K562 (cell line): ENCODE measurements at regions not wholly inside any gene's neighbourhood (a gene's known extent, or its start where the extent isn't known, plus 50 kb on each side); places are given as distances from the start of the nearest gene placed in this dataset.

Experiments
- ATAC-seq: fragments of 200-7000 bp; cut with Tn5 transposase; 3 replicates; pipeline ENCODE4 v1.9.1; 2020; ENCODE audit warnings: moderate library complexity
- BruUV-seq: library from RNA; stranded (reverse); fragments of 400-500 nt; replicated peaks from 2 replicates; lab custom pipeline; 2021; lab: Mats Ljungman, UMichigan
- CTCF ChIA-PET: fragments of 300-600 bp; formaldehyde crosslinking; extraction: SDS; loops from one replicate; lab custom pipeline; 2021; ENCODE audit warnings: low intra/inter-chr PET ratio; lab: Yijun Ruan, JAX
- POLR2A ChIA-PET: fragments of 300-600, 350-650 bp; sonication (Branson Sonifier 250); formaldehyde crosslinking; extraction: SDS; loops from one replicate; lab custom pipeline; 2021; ENCODE audit warnings: antibody characterized with exemption, inconsistent platforms; lab: Yijun Ruan, JAX
- DNase-seq, 4 experiments: peaks; one replicate each; pipeline versions ENCODE4 v3.0.0 to v3.0.0-alpha.2; 2011 to 2018; ENCODE audit warnings: low spot score in 3 of 4, mixed read lengths in 3 of 4; ENCODE audit errors: extremely low read depth in 1 of 4
- FAIRE-seq: peaks from 2 replicates; lab custom pipeline; 2011; peaks lifted over from hg19 to GRCh38; lab: Jason Lieb, UNC
- H2AFZ ChIP-seq: 2 replicates; pipeline ENCODE4 v1.6.0; 2011; ENCODE audit warnings: low read depth, low read length, control low read depth, inconsistent platforms
- H3K27ac ChIP-seq: fragments of 200-600 bp; 3 replicates; pipeline ENCODE4 v1.8.0; 2011; ENCODE audit warnings: low read depth, mild to moderate bottlenecking, control low read depth, inconsistent platforms, low read length, moderate library complexity, mixed read lengths; ENCODE audit errors: extremely low read depth
- H3K27me3 ChIP-seq, 2 experiments: fragments of 300-600 bp in 1 of 2; 2 replicates in 1 of 2; 3 replicates in 1 of 2; pipeline versions ENCODE4 v1.6.0 to v1.8.0; 2011; ENCODE audit warnings: inconsistent platforms in 2 of 2, low read length in 2 of 2, mild to moderate bottlenecking in 1 of 2, mixed read lengths in 1 of 2, moderate library complexity in 1 of 2; ENCODE audit not compliant: control insufficient read depth in 2 of 2, insufficient read depth in 2 of 2
- H3K36me3 ChIP-seq: fragments of 300-600 bp; 3 replicates; pipeline ENCODE4 v1.8.0; 2011; ENCODE audit warnings: mild to moderate bottlenecking, low read length, inconsistent platforms; ENCODE audit not compliant: control insufficient read depth, insufficient read depth
- H3K4me1 ChIP-seq, 2 experiments: fragments of 200-600 bp in 1 of 2; replicated peaks in 1 of 2; 2 replicates in 1 of 2; 3 replicates in 1 of 2; pipeline versions ENCODE4 v1.5.1 to v1.8.0; 2011; ENCODE audit warnings: inconsistent platforms in 2 of 2, low read length in 2 of 2, mild to moderate bottlenecking in 1 of 2, mixed read lengths in 1 of 2, moderate library complexity in 1 of 2; ENCODE audit not compliant: control insufficient read depth in 2 of 2, insufficient read depth in 2 of 2
- H3K4me2 ChIP-seq: 2 replicates; pipeline ENCODE4 v1.6.1; 2011; ENCODE audit warnings: low read length, control low read depth, inconsistent platforms, mixed read lengths; ENCODE audit not compliant: insufficient read depth
- H3K4me3 ChIP-seq: fragments of 200-600 bp; sonication (generic), shearing (Covaris generic); 2 replicates; pipeline ENCODE4 v1.5.1; 2016; ENCODE audit warnings: control low read depth, inconsistent platforms
- H3K79me2 ChIP-seq: fragments of 200-600 bp; 3 replicates; pipeline ENCODE4 v1.8.0; 2011; ENCODE audit warnings: low read length, inconsistent platforms; ENCODE audit not compliant: control insufficient read depth, insufficient read depth
- H3K9ac ChIP-seq, 2 experiments: 2 replicates each; pipeline versions ENCODE4 v1.6.0 to v1.6.1; 2011; ENCODE audit warnings: low read depth in 2 of 2, low read length in 2 of 2, control low read depth in 1 of 2, inconsistent platforms in 1 of 2, mild to moderate bottlenecking in 1 of 2, mixed read lengths in 1 of 2; ENCODE audit not compliant: insufficient read depth in 1 of 2
- H3K9me1 ChIP-seq: one replicate; pipeline ENCODE4 v1.6.0; 2011; ENCODE audit warnings: inconsistent platforms, mild to moderate bottlenecking, low read length, moderate library complexity; ENCODE audit not compliant: control insufficient read depth, insufficient read depth
- H3K9me3 ChIP-seq: replicated peaks from 2 replicates; pipeline ENCODE4 v1.5.1; 2011; ENCODE audit warnings: low read depth, low read length, inconsistent platforms; ENCODE audit not compliant: control insufficient read depth, insufficient read depth
- H4K20me1 ChIP-seq: replicated peaks from 2 replicates; pipeline ENCODE4 v1.6.1; 2011; ENCODE audit warnings: low read length, inconsistent platforms, mixed read lengths; ENCODE audit not compliant: control insufficient read depth, insufficient read depth
- BACH1 ChIP-seq: fragments of 200-800 bp; sonication (Bioruptor generic); IDR thresholded peaks from 2 replicates; pipeline ENCODE4 v1.6.1; 2016; ENCODE audit warnings: missing genetic modification characterization, missing compliant biosample characterization
- ELF4 ChIP-seq: fragments of 450-650 bp; formaldehyde crosslinking; IDR thresholded peaks from 2 replicates; pipeline ENCODE4 v1.4.0; 2022; ENCODE audit warnings: missing genetic modification characterization
- HNRNPL ChIP-seq: fragments of 200-400 bp; formaldehyde crosslinking; IDR thresholded peaks from 2 replicates; pipeline ENCODE4 v1.6.1; 2017; ENCODE audit warnings: low read depth, mild to moderate bottlenecking, low read length
- JUNB ChIP-seq: fragments of 450-650 bp; formaldehyde crosslinking; conservative IDR thresholded peaks from 2 replicates; pipeline ENCODE4 v1.4.0; 2020; ENCODE audit warnings: mild to moderate bottlenecking
- NFIC ChIP-seq: fragments of 450-650 bp; IDR thresholded peaks from 2 replicates; pipeline ENCODE4 v1.6.1; 2017; ENCODE audit warnings: mild to moderate bottlenecking, inconsistent platforms
- NR2F6 ChIP-seq: fragments of 450-650 bp; formaldehyde crosslinking; IDR thresholded peaks from 2 replicates; pipeline ENCODE4 v1.4.0; 2020; ENCODE audit warnings: mild to moderate bottlenecking
- SMAD4 ChIP-seq: fragments of 250-450 bp; sonication (Bioruptor Pico); conservative IDR thresholded peaks from 2 replicates; pipeline ENCODE4 v1.8.0; 2021; ENCODE audit warnings: inconsistent platforms, mild to moderate bottlenecking, moderate library complexity
- SUPT5H ChIP-seq: fragments of 450-650 bp; IDR thresholded peaks from 2 replicates; pipeline ENCODE4 v1.6.1; 2016
- TAF1 ChIP-seq: IDR thresholded peaks from 2 replicates; pipeline ENCODE4 v1.6.1; 2011; ENCODE audit warnings: mild to moderate bottlenecking, low read length, moderate library complexity; ENCODE audit not compliant: insufficient read depth, control insufficient read depth, severe bottlenecking; ENCODE audit errors: extremely low read depth
- ZBED1 ChIP-seq: IDR thresholded peaks from 2 replicates; pipeline ENCODE4 v1.6.1; 2014
- ZNF583 ChIP-seq: fragments of 250-450 bp; sonication (Bioruptor Pico); IDR thresholded peaks from 2 replicates; pipeline ENCODE4 v1.4.0; 2020
- ZNF644 ChIP-seq: fragments of 200-800 bp; sonication (Bioruptor generic); IDR thresholded peaks from 2 replicates; pipeline ENCODE4 v1.6.1; 2016; ENCODE audit warnings: low read depth, missing genetic modification characterization, missing compliant biosample characterization
- ZNF77 ChIP-seq: fragments of 250-450 bp; sonication (Bioruptor Pico); IDR thresholded peaks from 2 replicates; pipeline ENCODE4 v1.5.0; 2020
- WGBS: fragments of 100-300 bp; shearing (Covaris generic); methylation state at CpG from one replicate; pipeline ENCODE4 v1.1.6; 2016; ENCODE audit warnings: low coverage, mixed read lengths; ENCODE audit not compliant: insufficient coverage; ENCODE audit errors: missing lambda C conversion rate; 5-methylcytosine and 5-hydroxymethylcytosine counted together
- in situ Hi-C: fragments of 300-500 bp; cut with MboI; formaldehyde crosslinking; loops from 4 replicates; pipeline ENCODE4 v1.15.0; 2018; ENCODE audit warnings: inconsistent platforms, mixed read lengths
- intact Hi-C: fragments of 100-400 bp; cut with micrococcal nuclease; formaldehyde crosslinking; loops from 2 replicates; pipeline ENCODE4 v1.14.2; 2022
- TF ChIP-seq, protein P1 (sequence below): sonication (generic); formaldehyde crosslinking; IDR thresholded peaks from 2 replicates; pipeline ENCODE4 v1.8.0; 2022; ENCODE audit warnings: mild to moderate bottlenecking, missing genetic modification reagents

DNA sequence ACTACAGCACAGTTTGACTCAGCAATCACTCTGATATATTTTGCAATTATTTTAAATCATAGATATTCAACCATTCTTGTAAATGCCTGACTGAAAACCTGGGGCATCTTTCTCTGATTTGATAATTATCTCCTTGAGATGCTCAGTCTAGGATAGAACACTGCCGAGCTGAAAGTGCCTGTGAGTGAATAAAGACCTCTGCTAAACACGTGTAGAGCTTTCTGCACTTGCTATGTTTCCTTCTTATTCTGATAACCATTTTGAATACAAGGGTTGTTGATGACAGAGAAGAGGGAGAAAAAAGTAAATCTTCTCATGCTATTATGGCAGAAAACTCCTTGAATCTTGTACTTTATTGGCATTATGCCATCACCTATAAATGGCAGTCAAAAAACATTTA, 1843.4 kb upstream of the IGFBP7 start:
- ChIA-PET POLR2A (no interaction called here), CTCF (no interaction called here)
- H3K9ac ChIP-seq, result no peak overlapping the region
- 0% methylated on average over 2 of the region's 2 CpGs for WGBS
- no peak overlapping the region for H2AFZ ChIP-seq
- ATAC-seq, result no peak
- no peak overlapping the region for H3K4me3 ChIP-seq
- H3K27me3 ChIP-seq, result no peaks in the 10 kb centered on the region
- BruUV-seq, result no TSS peak
- H4K20me1 ChIP-seq, result no peaks in the 10 kb centered on the region
- H3K9me1 ChIP-seq, result no peaks in the 10 kb centered on the region
- FAIRE-seq, result no peak
- H3K27ac ChIP-seq, result no peak overlapping the region
- H3K36me3 ChIP-seq, result no peaks in the 10 kb centered on the region
- H3K4me2 ChIP-seq, result no peak overlapping the region
- H3K79me2 ChIP-seq, result no peaks in the 10 kb centered on the region
- TF ChIP-seq ZBED1, result no peak
- no peak for TF ChIP-seq HNRNPL
- no peak for TF ChIP-seq NFIC
- no peak for TF ChIP-seq TAF1
- no peak for TF ChIP-seq JUNB (CRISPR knock-in tag)
- TF ChIP-seq, protein P1, sequence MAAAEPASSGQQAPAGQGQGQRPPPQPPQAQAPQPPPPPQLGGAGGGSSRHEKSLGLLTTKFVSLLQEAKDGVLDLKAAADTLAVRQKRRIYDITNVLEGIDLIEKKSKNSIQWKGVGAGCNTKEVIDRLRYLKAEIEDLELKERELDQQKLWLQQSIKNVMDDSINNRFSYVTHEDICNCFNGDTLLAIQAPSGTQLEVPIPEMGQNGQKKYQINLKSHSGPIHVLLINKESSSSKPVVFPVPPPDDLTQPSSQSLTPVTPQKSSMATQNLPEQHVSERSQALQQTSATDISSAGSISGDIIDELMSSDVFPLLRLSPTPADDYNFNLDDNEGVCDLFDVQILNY, result no peak
- TF ChIP-seq SMAD4 (CRISPR knock-in tag), result no peak
- no peak for TF ChIP-seq ZNF644 (tag)
- no peak for TF ChIP-seq NR2F6
- no peak for TF ChIP-seq ELF4 (CRISPR knock-in tag)
- no peak for TF ChIP-seq BACH1 (tag)
- no peak for TF ChIP-seq ZNF77 (CRISPR knock-in tag)
- TF ChIP-seq ZNF583 (CRISPR knock-in tag), result no peak
- TF ChIP-seq SUPT5H, result no peak
- H3K4me1 ChIP-seq, result no peaks in the 10 kb centered on the region
- intact Hi-C loops (no loop called here), in situ Hi-C loops (no loop called here)
- H3K9me3 ChIP-seq, result no peaks in the 10 kb centered on the region
- no peak for DNase-seq
